ENCODE measurements at regions not wholly inside any gene's neighbourhood (a gene's known extent, or its start where the extent isn't known, plus 50 kb on each side); places are given as distances from the start of the nearest gene placed in this dataset.
"Not testable (repeated sequence)": the region's sequence is repeated elsewhere in the genome, so short reads cannot be mapped to it uniquely, and the experiment has no call there.

- H3K4me3 ChIP-seq (ENCODE audit: low read depth, low read length), result no peak overlapping the region
- no peak for DNase-seq (ENCODE audit: low read depth)
- in situ Hi-C loops (cut with HindIII; ENCODE audit: low sequenced_read_pairs), result no loop called here
- no peak for TF ChIP-seq CTCF (IDR thresholded peaks at IDR 0.05; ENCODE audit: low read depth, low read length, missing control alignments)
Observed at GRCh38 chr15:77877869-77878577, 199.5 kb downstream of the TBC1D2B start.

- DNase-seq (ENCODE audit: low read depth); H3K4me3 ChIP-seq (ENCODE audit: low read depth, low read length); in situ Hi-C loops (cut with HindIII; ENCODE audit: low sequenced_read_pairs): not testable (repeated sequence)
Observed at GRCh38 chr15:77876107-77876820, 201.2 kb downstream of the TBC1D2B start.

GRCh38 chr15:77875066-77875721 lies 202.3 kb downstream of the TBC1D2B start:
- peak; percentile 29 for DNase-seq (ENCODE audit: low read depth)
- peak; percentile 63 for TF ChIP-seq CTCF (IDR thresholded peaks at IDR 0.05; ENCODE audit: low read depth, low read length, missing control alignments)
- H3K4me3 ChIP-seq (ENCODE audit: low read depth, low read length); in situ Hi-C loops (cut with HindIII; ENCODE audit: low sequenced_read_pairs): not testable (repeated sequence)

GRCh38 chr15:77874063-77874462 lies 203.4 kb downstream of the TBC1D2B start:
- no peak for DNase-seq (ENCODE audit: low read depth)
- no peak for TF ChIP-seq CTCF (IDR thresholded peaks at IDR 0.05; ENCODE audit: low read depth, low read length, missing control alignments)
- H3K4me3 ChIP-seq (ENCODE audit: low read depth, low read length), result no peak overlapping the region
- in situ Hi-C loops (cut with HindIII; ENCODE audit: low sequenced_read_pairs), result no loop called here

GRCh38 chr15:77872521-77873425 lies 204.7 kb downstream of the TBC1D2B start:
- in situ Hi-C loops (cut with HindIII; ENCODE audit: low sequenced_read_pairs); DNase-seq (ENCODE audit: low read depth); H3K4me3 ChIP-seq (ENCODE audit: low read depth, low read length): not testable (repeated sequence)

- peak; percentile 20 for TF ChIP-seq CTCF (IDR thresholded peaks at IDR 0.05; ENCODE audit: low read depth, low read length, missing control alignments)
- in situ Hi-C loops (cut with HindIII; ENCODE audit: low sequenced_read_pairs), result no loop called here
- DNase-seq (ENCODE audit: low read depth), result no peak
- no peak overlapping the region for H3K4me3 ChIP-seq (ENCODE audit: low read depth, low read length)
Observed at GRCh38 chr15:77871852-77872371, 205.6 kb downstream of the TBC1D2B start.

Data from astrocyte of the cerebellum (primary cell).